ENCODE measurements at regions not wholly inside any gene's neighbourhood (a gene's known extent, or its start where the extent isn't known, plus 50 kb on each side); places are given as distances from the start of the nearest gene placed in this dataset.

DNA sequence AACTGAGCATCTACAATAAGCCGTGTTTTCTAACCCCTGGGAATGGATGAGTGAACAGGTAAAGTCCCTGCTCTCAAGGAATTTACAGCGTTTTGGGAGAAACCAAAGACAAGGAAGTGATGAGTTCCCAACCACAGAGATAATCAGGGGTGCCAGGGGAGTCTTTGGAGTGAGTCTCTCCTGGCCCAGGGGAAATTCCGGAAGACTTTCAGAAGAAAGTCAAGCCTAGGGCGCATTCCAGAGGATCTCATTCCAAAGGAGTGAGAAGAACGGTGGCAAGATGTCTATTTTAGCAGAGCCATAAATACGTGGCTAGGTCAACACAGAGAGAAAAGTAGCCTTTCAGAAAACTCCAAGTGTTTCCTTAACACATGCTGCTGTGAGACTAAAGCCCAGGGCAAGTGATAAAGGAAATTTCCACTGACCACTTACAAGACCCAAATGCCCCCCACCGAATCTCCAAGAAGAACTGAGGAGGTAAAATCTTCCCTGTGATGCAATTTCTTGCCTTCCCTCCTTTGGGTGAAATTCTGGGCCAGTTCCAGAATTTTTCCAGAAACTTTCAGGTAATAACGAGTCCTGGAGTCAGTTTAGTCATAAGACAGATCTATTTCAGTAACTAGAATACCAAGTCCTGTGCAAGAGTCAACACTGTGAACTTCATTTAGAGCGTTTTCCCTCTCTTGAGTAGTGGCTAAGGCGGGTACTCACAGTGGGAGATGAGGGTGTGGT lies 437.4 kb downstream of the NR2F2 start:
- no peaks in the 10 kb centered on the region for H3K9me3 ChIP-seq (ENCODE audit: control insufficient read depth in 2 of 2, insufficient read depth in 1 of 2, low read depth in 1 of 2, low read length in 1 of 2)
- no peak for FAIRE-seq
- no peaks in the 10 kb centered on the region for H3K4me1 ChIP-seq (ENCODE audit: control insufficient read depth in 3 of 3, insufficient read depth in 2 of 3, low read depth in 1 of 3, low read length in 2 of 3)
- DNase-seq = no peak
- H3K27ac ChIP-seq (ENCODE audit: low read depth in 1 of 3, low read length in 2 of 3) = no peak overlapping the region
- 52 to 71% (median 56%) methylated on average over 10 of the region's 10 CpGs for WGBS, 3 donors
- H3K36me3 ChIP-seq (ENCODE audit: control insufficient read depth in 3 of 3, insufficient read depth in 2 of 3, low read depth in 1 of 3, low read length in 3 of 3) = no peaks in the 10 kb centered on the region
- H3K4me3 ChIP-seq (ENCODE audit: low read depth in 1 of 3, low read length in 3 of 3) = no peak overlapping the region
- no peaks in the 10 kb centered on the region for H3K27me3 ChIP-seq (ENCODE audit: control insufficient read depth in 3 of 3, insufficient read depth in 3 of 3, low read length in 3 of 3)

DNA sequence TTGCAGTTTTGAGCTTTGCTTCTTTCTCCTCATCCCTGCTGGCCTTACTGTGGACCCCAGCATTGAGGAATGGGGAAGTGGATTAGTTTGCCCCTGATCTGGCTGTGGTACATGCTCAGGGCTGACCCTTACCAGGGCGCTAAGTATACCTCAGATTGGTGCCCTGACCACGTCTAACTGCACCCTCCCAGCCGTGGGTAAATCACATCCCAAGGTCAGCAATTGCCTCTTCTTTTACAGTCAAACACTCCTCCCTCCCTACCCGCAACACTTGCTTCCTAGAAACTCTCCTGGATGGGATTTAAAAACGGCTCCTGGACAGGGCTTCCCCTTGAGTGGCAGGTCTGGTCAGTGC lies 437.9 kb downstream of the NR2F2 start:
- WGBS, 3 donors = 39 to 58% (median 45%) methylated on average over 5 of the region's 5 CpGs
- no peak for FAIRE-seq

DNA sequence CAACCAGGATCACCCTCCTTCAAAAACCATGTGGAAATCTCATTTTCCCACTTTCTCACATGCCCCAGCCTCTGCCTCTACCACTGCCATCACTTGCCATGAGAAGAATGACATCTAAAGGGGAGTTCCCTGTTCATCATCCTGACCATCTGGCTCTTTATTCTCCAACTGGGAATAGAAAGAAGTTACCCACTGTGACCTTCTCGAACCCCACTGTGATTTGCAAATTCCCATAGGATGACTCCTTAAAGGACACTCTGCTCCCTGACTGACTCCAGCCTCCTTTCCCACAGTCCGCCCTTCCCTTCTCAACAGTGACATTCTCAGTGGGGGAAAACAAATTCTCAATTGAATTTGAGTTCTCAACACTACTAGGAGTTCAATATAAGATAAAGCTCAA lies 440.5 kb downstream of the NR2F2 start:
- DNase-seq (no peak), FAIRE-seq (no peak)
- Histone ChIP-seq H3K27me3 (ENCODE audit: control insufficient read depth in 3 of 3, insufficient read depth in 3 of 3, low read length in 3 of 3) (no peaks in the 10 kb centered on the region), H3K36me3 (ENCODE audit: control insufficient read depth in 3 of 3, insufficient read depth in 2 of 3, low read depth in 1 of 3, low read length in 3 of 3) (no peaks in the 10 kb centered on the region), H3K4me1 (ENCODE audit: control insufficient read depth in 3 of 3, insufficient read depth in 2 of 3, low read depth in 1 of 3, low read length in 2 of 3) (no peaks in the 10 kb centered on the region), H3K9me3 (ENCODE audit: control insufficient read depth in 2 of 2, insufficient read depth in 1 of 2, low read depth in 1 of 2, low read length in 1 of 2) (no peaks in the 10 kb centered on the region), H3K4me3 (ENCODE audit: low read depth in 1 of 3, low read length in 3 of 3) (no peak overlapping the region), H3K27ac (ENCODE audit: low read depth in 1 of 3, low read length in 2 of 3) (no peak overlapping the region)
- WGBS, 3 donors = 43 to 61% (median 54%) methylated on average over 2 of the region's 2 CpGs

More for the DNA sequence above, 437.9 kb downstream of the NR2F2 start:
- H3K9me3 ChIP-seq (ENCODE audit: control insufficient read depth in 2 of 2, insufficient read depth in 1 of 2, low read depth in 1 of 2, low read length in 1 of 2) = no peaks in the 10 kb centered on the region
- DNase-seq = no peak
- no peaks in the 10 kb centered on the region for H3K4me1 ChIP-seq (ENCODE audit: control insufficient read depth in 3 of 3, insufficient read depth in 2 of 3, low read depth in 1 of 3, low read length in 2 of 3)
- H3K4me3 ChIP-seq (ENCODE audit: low read depth in 1 of 3, low read length in 3 of 3) = no peak overlapping the region
- no peaks in the 10 kb centered on the region for H3K36me3 ChIP-seq (ENCODE audit: control insufficient read depth in 3 of 3, insufficient read depth in 2 of 3, low read depth in 1 of 3, low read length in 3 of 3)
- no peak overlapping the region for H3K27ac ChIP-seq (ENCODE audit: low read depth in 1 of 3, low read length in 2 of 3)
- H3K27me3 ChIP-seq (ENCODE audit: control insufficient read depth in 3 of 3, insufficient read depth in 3 of 3, low read length in 3 of 3) = no peaks in the 10 kb centered on the region

DNA sequence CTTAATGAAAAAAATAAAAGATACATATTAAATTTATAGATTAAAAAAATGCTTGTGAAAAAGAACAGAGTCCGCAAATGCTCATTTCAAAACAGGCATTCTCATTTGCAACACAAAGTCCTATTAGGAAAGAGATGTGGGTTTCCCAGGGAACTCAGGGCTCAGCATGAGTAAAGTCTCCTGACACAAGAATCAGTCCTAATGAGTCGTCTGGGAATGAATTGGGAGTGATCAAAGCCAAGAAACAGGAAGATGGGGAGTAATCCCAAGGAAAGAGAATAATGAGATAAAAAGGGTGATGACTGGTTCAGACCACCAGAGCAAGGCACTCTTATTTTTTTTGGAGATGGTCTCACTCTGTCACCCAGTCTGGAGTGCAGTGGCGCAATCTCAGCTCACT lies 443.7 kb downstream of the NR2F2 start:
- DNase-seq (no peak), FAIRE-seq (no peak)

DNA sequence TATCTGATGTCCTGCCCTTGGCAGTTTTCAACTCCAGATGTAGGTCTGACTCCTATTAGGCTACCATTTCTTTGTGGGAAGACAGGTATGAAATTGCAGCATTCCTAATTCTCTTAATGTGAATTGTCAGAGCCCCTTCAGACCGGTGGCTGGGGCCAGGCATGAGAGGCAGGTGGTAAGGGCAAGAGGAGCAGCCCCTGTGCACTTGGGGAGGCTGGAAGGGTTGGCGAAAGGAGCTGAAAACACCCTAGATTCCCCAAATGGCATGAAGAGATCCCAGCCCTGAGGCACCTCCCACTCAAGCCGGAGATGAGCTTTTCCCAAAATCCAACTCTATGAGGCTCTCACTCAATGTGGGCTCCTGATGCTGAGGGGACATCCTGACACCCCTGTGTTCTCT lies 453.2 kb downstream of the NR2F2 start:
- Histone ChIP-seq H3K9me3 (ENCODE audit: control insufficient read depth in 2 of 2, insufficient read depth in 1 of 2, low read depth in 1 of 2, low read length in 1 of 2) (no peaks in the 10 kb centered on the region), H3K27ac (ENCODE audit: low read depth in 1 of 3, low read length in 2 of 3) (no peak overlapping the region), H3K4me1 (ENCODE audit: control insufficient read depth in 3 of 3, insufficient read depth in 2 of 3, low read depth in 1 of 3, low read length in 2 of 3) (no peaks in the 10 kb centered on the region), H3K27me3 (ENCODE audit: control insufficient read depth in 3 of 3, insufficient read depth in 3 of 3, low read length in 3 of 3) (no peaks in the 10 kb centered on the region), H3K36me3 (ENCODE audit: control insufficient read depth in 3 of 3, insufficient read depth in 2 of 3, low read depth in 1 of 3, low read length in 3 of 3) (no peaks in the 10 kb centered on the region), H3K4me3 (ENCODE audit: low read depth in 1 of 3, low read length in 3 of 3) (no peak overlapping the region)
- FAIRE-seq (no peak), DNase-seq (no peak)
- WGBS, 3 donors = 78 to 81% (median 80%) methylated on average over 3 of the region's 3 CpGs

More for the DNA sequence above, 443.7 kb downstream of the NR2F2 start:
- Histone ChIP-seq H3K9me3 (ENCODE audit: control insufficient read depth in 2 of 2, insufficient read depth in 1 of 2, low read depth in 1 of 2, low read length in 1 of 2) (no peaks in the 10 kb centered on the region), H3K36me3 (ENCODE audit: control insufficient read depth in 3 of 3, insufficient read depth in 2 of 3, low read depth in 1 of 3, low read length in 3 of 3) (no peaks in the 10 kb centered on the region), H3K27ac (ENCODE audit: low read depth in 1 of 3, low read length in 2 of 3) (no peak overlapping the region), H3K4me3 (ENCODE audit: low read depth in 1 of 3, low read length in 3 of 3) (no peak overlapping the region), H3K27me3 (ENCODE audit: control insufficient read depth in 3 of 3, insufficient read depth in 3 of 3, low read length in 3 of 3) (no peaks in the 10 kb centered on the region), H3K4me1 (ENCODE audit: control insufficient read depth in 3 of 3, insufficient read depth in 2 of 3, low read depth in 1 of 3, low read length in 2 of 3) (no peaks in the 10 kb centered on the region)
- 68 to 75% (median 70%) methylated on average over 3 of the region's 3 CpGs for WGBS, 3 donors

DNA sequence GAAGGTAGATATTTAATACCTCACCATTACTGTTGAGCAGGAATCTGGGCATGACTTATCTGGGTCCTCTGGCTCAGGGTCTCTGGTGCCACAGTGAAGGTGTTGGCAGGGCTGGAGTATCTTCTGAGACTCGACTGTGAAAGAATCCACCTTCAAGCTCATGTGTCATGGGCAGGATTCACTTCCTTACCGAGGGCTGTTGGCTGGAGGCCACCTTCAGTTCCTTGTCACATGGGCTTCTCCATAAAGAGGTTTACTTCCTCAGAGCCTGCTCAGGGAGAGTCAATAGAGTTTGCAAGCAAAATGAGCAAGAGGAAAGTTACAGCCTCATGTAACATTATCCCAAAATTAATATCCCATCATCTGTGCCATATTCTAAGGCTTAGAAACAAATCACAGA lies 459.5 kb downstream of the NR2F2 start:
- Histone ChIP-seq H3K4me1 (ENCODE audit: control insufficient read depth in 3 of 3, insufficient read depth in 2 of 3, low read depth in 1 of 3, low read length in 2 of 3) (no peaks in the 10 kb centered on the region), H3K4me3 (ENCODE audit: low read depth in 1 of 3, low read length in 3 of 3) (no peak overlapping the region), H3K27me3 (ENCODE audit: control insufficient read depth in 3 of 3, insufficient read depth in 3 of 3, low read length in 3 of 3) (no peaks in the 10 kb centered on the region), H3K27ac (ENCODE audit: low read depth in 1 of 3, low read length in 2 of 3) (no peak overlapping the region), H3K36me3 (ENCODE audit: control insufficient read depth in 3 of 3, insufficient read depth in 2 of 3, low read depth in 1 of 3, low read length in 3 of 3) (no peaks in the 10 kb centered on the region), H3K9me3 (ENCODE audit: control insufficient read depth in 2 of 2, insufficient read depth in 1 of 2, low read depth in 1 of 2, low read length in 1 of 2) (no peaks in the 10 kb centered on the region)
- FAIRE-seq (no peak), DNase-seq (no peak)
- 11 to 56% (median 24%) methylated on average over 2 of the region's 2 CpGs for WGBS, 3 donors

DNA sequence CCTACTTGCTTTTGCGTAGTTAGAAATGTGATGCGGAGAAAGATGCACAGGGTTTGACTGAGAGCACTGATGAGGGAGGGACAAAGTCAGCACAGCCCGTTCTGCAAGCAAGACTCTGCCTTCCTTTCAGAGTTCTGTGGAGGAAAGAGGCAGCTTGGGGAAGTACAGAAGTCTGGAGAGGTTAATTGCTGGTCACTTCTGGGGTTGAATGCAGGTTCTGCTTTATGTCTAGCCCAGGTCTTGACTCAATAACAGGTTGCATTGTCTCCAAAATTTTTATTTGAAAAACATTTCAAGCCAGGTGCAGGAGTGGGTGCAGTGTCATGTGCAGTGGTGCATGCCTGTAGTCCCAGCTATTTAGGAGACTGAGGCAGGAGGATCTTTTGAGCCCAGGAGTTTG lies 461.7 kb downstream of the NR2F2 start:
- Histone ChIP-seq H3K4me1 (ENCODE audit: control insufficient read depth in 3 of 3, insufficient read depth in 2 of 3, low read depth in 1 of 3, low read length in 2 of 3) (no peaks in the 10 kb centered on the region), H3K36me3 (ENCODE audit: control insufficient read depth in 3 of 3, insufficient read depth in 2 of 3, low read depth in 1 of 3, low read length in 3 of 3) (no peaks in the 10 kb centered on the region), H3K27ac (ENCODE audit: low read depth in 1 of 3, low read length in 2 of 3) (no peak overlapping the region), H3K27me3 (ENCODE audit: control insufficient read depth in 3 of 3, insufficient read depth in 3 of 3, low read length in 3 of 3) (no peaks in the 10 kb centered on the region), H3K9me3 (ENCODE audit: control insufficient read depth in 2 of 2, insufficient read depth in 1 of 2, low read depth in 1 of 2, low read length in 1 of 2) (no peaks in the 10 kb centered on the region), H3K4me3 (ENCODE audit: low read depth in 1 of 3, low read length in 3 of 3) (no peak overlapping the region)
- FAIRE-seq = no peak
- WGBS, 3 donors = 74 to 78% (median 77%) methylated on average over 3 of the region's 3 CpGs
- no peak for DNase-seq

DNA sequence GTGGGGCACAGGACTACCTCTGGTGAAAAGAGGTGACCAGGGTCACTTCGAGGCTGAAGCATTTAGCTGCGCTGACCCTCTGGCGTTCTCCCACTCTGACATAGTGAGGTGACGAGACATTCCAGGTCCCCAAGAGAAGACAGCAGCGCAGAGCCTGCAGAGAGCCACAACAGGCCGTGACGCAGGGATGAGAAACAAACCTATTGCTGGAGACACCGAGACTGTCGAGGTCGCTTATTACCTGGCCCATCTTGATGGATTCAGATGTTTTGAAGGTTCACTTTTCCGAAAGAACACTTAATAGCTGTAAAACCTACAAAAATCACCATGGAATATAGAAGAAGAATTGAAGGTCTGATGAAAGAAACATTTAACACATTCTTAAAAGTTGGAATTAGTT lies 466.3 kb downstream of the NR2F2 start:
- DNase-seq = no peak

DNA sequence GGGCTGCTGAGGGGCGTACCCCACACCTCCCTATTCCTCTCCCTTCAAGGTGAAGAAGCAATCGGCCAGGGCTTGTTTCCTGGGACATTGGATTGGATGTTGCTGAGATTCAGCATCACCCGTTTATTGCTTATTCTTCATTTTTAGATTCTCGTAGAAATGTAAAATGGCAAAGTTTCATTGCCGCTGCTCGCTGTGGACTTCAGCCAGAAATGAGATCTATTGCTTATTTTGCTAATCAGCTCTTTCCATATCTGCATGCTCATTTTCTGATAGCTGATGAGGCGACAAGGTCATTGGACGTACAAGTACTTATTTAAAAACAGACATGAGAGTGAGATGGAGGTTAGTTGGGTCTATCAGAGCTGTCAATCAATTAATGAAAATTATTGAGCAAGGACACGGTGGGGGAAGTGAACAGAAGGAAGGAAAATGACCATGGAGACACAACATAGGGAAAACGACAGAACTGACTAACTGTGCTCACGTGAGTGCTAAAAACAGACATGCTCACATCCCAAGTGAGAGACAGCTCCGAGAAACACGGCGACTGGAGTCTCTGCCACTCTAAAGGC lies 471.2 kb downstream of the NR2F2 start:
- H3K27ac ChIP-seq (ENCODE audit: low read depth in 1 of 3, low read length in 2 of 3) = no peak overlapping the region
- DNase-seq = no peak
- no peak for FAIRE-seq

More for the DNA sequence above, 466.3 kb downstream of the NR2F2 start:
- Histone ChIP-seq H3K27me3 (ENCODE audit: control insufficient read depth in 3 of 3, insufficient read depth in 3 of 3, low read length in 3 of 3) (no peaks in the 10 kb centered on the region), H3K9me3 (ENCODE audit: control insufficient read depth in 2 of 2, insufficient read depth in 1 of 2, low read depth in 1 of 2, low read length in 1 of 2) (no peaks in the 10 kb centered on the region), H3K27ac (ENCODE audit: low read depth in 1 of 3, low read length in 2 of 3) (no peak overlapping the region), H3K4me3 (ENCODE audit: low read depth in 1 of 3, low read length in 3 of 3) (no peak overlapping the region), H3K4me1 (ENCODE audit: control insufficient read depth in 3 of 3, insufficient read depth in 2 of 3, low read depth in 1 of 3, low read length in 2 of 3) (no peaks in the 10 kb centered on the region), H3K36me3 (ENCODE audit: control insufficient read depth in 3 of 3, insufficient read depth in 2 of 3, low read depth in 1 of 3, low read length in 3 of 3) (no peaks in the 10 kb centered on the region)
- 84 to 90% (median 84%) methylated on average over 11 of the region's 11 CpGs for WGBS, 3 donors
- FAIRE-seq = no peak

More for the DNA sequence above, 471.2 kb downstream of the NR2F2 start:
- Histone ChIP-seq H3K4me1 (ENCODE audit: control insufficient read depth in 3 of 3, insufficient read depth in 2 of 3, low read depth in 1 of 3, low read length in 2 of 3) (no peaks in the 10 kb centered on the region), H3K27me3 (ENCODE audit: control insufficient read depth in 3 of 3, insufficient read depth in 3 of 3, low read length in 3 of 3) (no peaks in the 10 kb centered on the region), H3K9me3 (ENCODE audit: control insufficient read depth in 2 of 2, insufficient read depth in 1 of 2, low read depth in 1 of 2, low read length in 1 of 2) (no peaks in the 10 kb centered on the region), H3K36me3 (ENCODE audit: control insufficient read depth in 3 of 3, insufficient read depth in 2 of 3, low read depth in 1 of 3, low read length in 3 of 3) (no peaks in the 10 kb centered on the region), H3K4me3 (ENCODE audit: low read depth in 1 of 3, low read length in 3 of 3) (no peak overlapping the region)
- WGBS, 3 donors = 66 to 83% (median 70%) methylated on average over 14 of the region's 14 CpGs

All from small intestine (tissue), 7 donors.